Neural cell (in vitro differentiated cells): ENCODE measurements at regions not wholly inside any gene's neighbourhood (a gene's known extent, or its start where the extent isn't known, plus 50 kb on each side); places are given as distances from the start of the nearest gene placed in this dataset.

Experiments
- H2AFZ ChIP-seq: fragments of 200-600, 300-800 bp; sonication (generic), shearing (Covaris generic); 2 replicates; pipeline ENCODE4 v1.6.0; 2014; ENCODE audit warnings: low read depth, mild to moderate bottlenecking, antibody characterized with exemption, low read length, moderate library complexity
- H3F3A ChIP-seq: fragments of 200-600 bp; shearing (Covaris generic); 2 replicates; pipeline ENCODE4 v1.6.1; 2016; ENCODE audit warnings: mild to moderate bottlenecking, moderate library complexity, mixed read lengths, antibody characterized with exemption, low read length; ENCODE audit not compliant: insufficient read depth, poor library complexity, severe bottlenecking
- H3K27ac ChIP-seq: fragments of 200-600, 300-800 bp; sonication (generic), shearing (Covaris generic); 2 replicates; pipeline ENCODE4 v1.5.1; 2014; ENCODE audit warnings: mild to moderate bottlenecking, low read length, moderate library complexity
- H3K27me3 ChIP-seq: fragments of 300-800, 200-600 bp; sonication (generic), shearing (Covaris generic); 2 replicates; pipeline ENCODE4 v1.6.0; 2014; ENCODE audit warnings: mild to moderate bottlenecking, low read depth, low read length, moderate library complexity; ENCODE audit not compliant: insufficient read depth
- H3K36me3 ChIP-seq: fragments of 300-800, 200-600 bp; sonication (generic), shearing (Covaris generic); 2 replicates; pipeline ENCODE4 v1.5.1; 2014; ENCODE audit warnings: mild to moderate bottlenecking, antibody characterized with exemption, low read length, moderate library complexity; ENCODE audit not compliant: insufficient read depth
- H3K4me2 ChIP-seq: fragments of 300-800, 200-600 bp; sonication (generic), shearing (Covaris generic); 2 replicates; pipeline ENCODE4 v1.6.0; 2014; ENCODE audit warnings: mild to moderate bottlenecking, low read length
- H3K4me3 ChIP-seq: fragments of 300-800, 200-600 bp; sonication (generic), shearing (Covaris generic); 2 replicates; pipeline ENCODE4 v1.5.1; 2014; ENCODE audit warnings: mild to moderate bottlenecking, low read length, moderate library complexity
- H3K79me2 ChIP-seq: fragments of 200-600 bp; shearing (Covaris generic); replicated peaks from 2 replicates; pipeline ENCODE4 v1.6.0; 2014; ENCODE audit warnings: mild to moderate bottlenecking, low read length, moderate library complexity; ENCODE audit not compliant: insufficient read depth
- H3K9ac ChIP-seq: fragments of 300-800, 200-600 bp; sonication (generic), shearing (Covaris generic); 2 replicates; pipeline ENCODE4 v1.6.1; 2016; ENCODE audit warnings: mild to moderate bottlenecking, low read length, mixed read lengths
- H3K9me2 ChIP-seq: fragments of 200-600 bp; shearing (Covaris generic); 2 replicates; pipeline ENCODE4 v1.6.1; 2016; ENCODE audit warnings: mild to moderate bottlenecking, low read length, mixed read lengths; ENCODE audit not compliant: insufficient read depth
- H3K9me3 ChIP-seq: fragments of 200-600, 300-800 bp; sonication (generic), shearing (Covaris generic); 2 replicates; pipeline ENCODE4 v1.6.1; 2016; ENCODE audit warnings: mild to moderate bottlenecking, mixed run types, low read length, moderate library complexity, mixed read lengths
- H4K20me1 ChIP-seq: fragments of 200-600 bp; shearing (Covaris generic); 2 replicates; pipeline ENCODE4 v1.6.1; 2016; ENCODE audit warnings: mild to moderate bottlenecking, mixed run types; ENCODE audit not compliant: insufficient read depth
- CTCF ChIP-seq: fragments of 450-650 bp; IDR thresholded peaks from 2 replicates; pipeline ENCODE4 v1.5.1; 2014; ENCODE audit warnings: antibody characterized with exemption, mild to moderate bottlenecking, moderate library complexity; ENCODE audit not compliant: poor library complexity, severe bottlenecking
- EP300 ChIP-seq: fragments of 450-650 bp; conservative IDR thresholded peaks from 2 replicates; pipeline ENCODE4 v1.6.1; 2014; ENCODE audit warnings: antibody characterized with exemption, mild to moderate bottlenecking, moderate library complexity; ENCODE audit not compliant: poor library complexity, severe bottlenecking
- EZH2 ChIP-seq: fragments of 200-600, 300-800 bp; shearing (Covaris generic), sonication (generic); IDR thresholded peaks from 2 replicates; pipeline ENCODE4 v1.6.1; 2014; ENCODE audit warnings: antibody characterized with exemption, low read length, borderline replicate concordance, mild to moderate bottlenecking; ENCODE audit not compliant: insufficient read depth, poor library complexity, severe bottlenecking
- MXI1 ChIP-seq: fragments of 450-650 bp; conservative IDR thresholded peaks from 2 replicates; pipeline ENCODE4 v1.6.1; 2014; ENCODE audit warnings: antibody characterized with exemption, mild to moderate bottlenecking; ENCODE audit not compliant: poor library complexity, severe bottlenecking
- POLR2AphosphoS5 ChIP-seq: IDR thresholded peaks from 2 replicates; pipeline ENCODE4 v1.6.1; 2012
- RAD21 ChIP-seq: fragments of 450-650 bp; conservative IDR thresholded peaks from 2 replicates; pipeline ENCODE4 v1.6.1; 2014; ENCODE audit warnings: antibody characterized with exemption, mild to moderate bottlenecking, moderate library complexity
- REST ChIP-seq: IDR thresholded peaks from 2 replicates; pipeline ENCODE4 v1.6.1; 2012; ENCODE audit warnings: borderline replicate concordance
- SMC3 ChIP-seq: fragments of 450-650 bp; conservative IDR thresholded peaks from 2 replicates; pipeline ENCODE4 v1.6.1; 2014; ENCODE audit warnings: antibody characterized with exemption, mild to moderate bottlenecking, moderate library complexity; ENCODE audit not compliant: poor library complexity
- TAF1 ChIP-seq: IDR thresholded peaks from 2 replicates; pipeline ENCODE4 v1.6.1; 2012; ENCODE audit warnings: low read depth

GRCh38 chr7:110399421-110399820, 691.5 kb upstream of the LRRN3 start:
- no peak overlapping the region for H2AFZ ChIP-seq
- no peaks in the 10 kb centered on the region for H3K9me3 ChIP-seq
- H3F3A ChIP-seq = peaks cover 7% of the 10 kb centered on the region
- H3K4me2 ChIP-seq = no peak overlapping the region
- no peak overlapping the region for H3K27ac ChIP-seq
- no peak overlapping the region for H3K9ac ChIP-seq
- no peaks in the 10 kb centered on the region for H3K9me2 ChIP-seq
- no peaks in the 10 kb centered on the region for H3K27me3 ChIP-seq
- H4K20me1 ChIP-seq = no peaks in the 10 kb centered on the region
- TF ChIP-seq RAD21 = no peak
- TF ChIP-seq EZH2 = no peak
- no peak for TF ChIP-seq MXI1
- no peak for TF ChIP-seq CTCF
- TF ChIP-seq REST = no peak
- TF ChIP-seq EP300 = no peak
- TF ChIP-seq TAF1 = no peak
- TF ChIP-seq SMC3 = no peak
- TF ChIP-seq POLR2AphosphoS5 = no peak
- no peaks in the 10 kb centered on the region for H3K79me2 ChIP-seq
- no peaks in the 10 kb centered on the region for H3K36me3 ChIP-seq
- H3K4me3 ChIP-seq = no peak overlapping the region

GRCh38 chr7:110400411-110400810, 690.5 kb upstream of the LRRN3 start:
- Histone ChIP-seq H3K36me3 (no peaks in the 10 kb centered on the region), H3K79me2 (no peaks in the 10 kb centered on the region), H3K9me2 (no peaks in the 10 kb centered on the region), H4K20me1 (no peaks in the 10 kb centered on the region), H3K27me3 (no peaks in the 10 kb centered on the region), H3F3A (peaks cover 7% of the 10 kb centered on the region), H3K4me3 (no peak overlapping the region), H3K9me3 (no peaks in the 10 kb centered on the region), H3K4me2 (no peak overlapping the region), H3K27ac (no peak overlapping the region), H3K9ac (no peak overlapping the region), H2AFZ (no peak overlapping the region)
- TF ChIP-seq TAF1 (no peak), EZH2 (no peak), CTCF (no peak), MXI1 (no peak), EP300 (no peak), SMC3 (no peak), RAD21 (no peak), POLR2AphosphoS5 (no peak), REST (no peak)
